ENCODE measurements at regions not wholly inside any gene's neighbourhood (a gene's known extent, or its start where the extent isn't known, plus 50 kb on each side); places are given as distances from the start of the nearest gene placed in this dataset.

GRCh38 chr14:62269204-62269603 is 507.0 kb downstream of the SNAPC1 start:
- no peaks in the 10 kb centered on the region for H3K4me1 ChIP-seq (ENCODE audit: control insufficient read depth in 4 of 4, insufficient read depth in 4 of 4, low read length in 3 of 4)
- no peak overlapping the region for H3K9ac ChIP-seq (ENCODE audit: low read depth in 1 of 2, low read length in 2 of 2)
- 85% methylated on average over 6 of the region's 6 CpGs for WGBS
- TF ChIP-seq TAF1 (conservative IDR thresholded peaks at IDR 0.05) (no peak), HNF4G (IDR thresholded peaks at IDR 0.05) (no peak), RXRA (IDR thresholded peaks at IDR 0.05) (no peak), HNF4A (conservative IDR thresholded peaks at IDR 0.05) (no peak), EGR1 (IDR thresholded peaks at IDR 0.05; ENCODE audit: low read depth in 2 of 2) (no peak), REST (IDR thresholded peaks at IDR 0.05) (no peak), GABPA (IDR thresholded peaks at IDR 0.05 in 1 of 2, conservative IDR thresholded peaks at IDR 0.05 in 1 of 2) (no peak), ATF3 (IDR thresholded peaks at IDR 0.05) (no peak), NR2F2 (IDR thresholded peaks at IDR 0.05) (no peak), ZBTB33 (IDR thresholded peaks at IDR 0.05) (no peak), MAX (IDR thresholded peaks at IDR 0.05) (no peak), CTCF (IDR thresholded peaks at IDR 0.05; ENCODE audit: low read depth, low read length, missing input control) (no peak), FOXA1 (IDR thresholded peaks at IDR 0.05) (no peak), SP1 (IDR thresholded peaks at IDR 0.05) (no peak), JUND (IDR thresholded peaks at IDR 0.05) (no peak), YY1 (IDR thresholded peaks at IDR 0.05) (no peak), RAD21 (IDR thresholded peaks at IDR 0.05) (no peak)
- no peak overlapping the region for H3K27ac ChIP-seq (ENCODE audit: low read depth in 1 of 2, low read length in 2 of 2)
- peaks cover 0 to 3% (median 0%) of the 10 kb centered on the region in 4 donors for H3K27me3 ChIP-seq (ENCODE audit: control insufficient read depth in 4 of 4, insufficient read depth in 4 of 4, low read length in 3 of 4)
- DNase-seq (ENCODE audit: low spot score), result no peak
- no peaks in the 10 kb centered on the region for H3K36me3 ChIP-seq (ENCODE audit: control insufficient read depth in 4 of 4, insufficient read depth in 3 of 4, low read depth in 1 of 4, low read length in 3 of 4)
- H3K4me3 ChIP-seq (ENCODE audit: low read depth in 1 of 3, low read length in 3 of 3), result no peak overlapping the region
- no peaks in the 10 kb centered on the region for H3K9me3 ChIP-seq (ENCODE audit: control insufficient read depth in 4 of 4, low read length in 3 of 4)

- Histone ChIP-seq H3K9ac (ENCODE audit: low read depth in 1 of 2, low read length in 2 of 2) (no peak overlapping the region), H3K9me3 (ENCODE audit: control insufficient read depth in 4 of 4, low read length in 3 of 4) (no peaks in the 10 kb centered on the region), H3K4me3 (ENCODE audit: low read depth in 1 of 3, low read length in 3 of 3) (no peak overlapping the region), H3K27ac (ENCODE audit: low read depth in 1 of 2, low read length in 2 of 2) (no peak overlapping the region), H3K27me3 (ENCODE audit: control insufficient read depth in 4 of 4, insufficient read depth in 4 of 4, low read length in 3 of 4) (peaks cover 0 to 3% (median 0%) of the 10 kb centered on the region in 4 donors), H3K4me1 (ENCODE audit: control insufficient read depth in 4 of 4, insufficient read depth in 4 of 4, low read length in 3 of 4) (no peaks in the 10 kb centered on the region), H3K36me3 (ENCODE audit: control insufficient read depth in 4 of 4, insufficient read depth in 3 of 4, low read depth in 1 of 4, low read length in 3 of 4) (no peaks in the 10 kb centered on the region)
- no peak for TF ChIP-seq YY1 (IDR thresholded peaks at IDR 0.05)
- 78% methylated on average over 1 of the region's 1 CpG for WGBS
- no peak for DNase-seq (ENCODE audit: low spot score)
Measured at GRCh38 chr14:62270236-62270635, 508.0 kb downstream of the SNAPC1 start.
